RCC 7860 (cell line): ENCODE measurements at regions not wholly inside any gene's neighbourhood (a gene's known extent, or its start where the extent isn't known, plus 50 kb on each side); places are given as distances from the start of the nearest gene placed in this dataset.
"Not testable (repeated sequence)": the region's sequence is repeated elsewhere in the genome, so short reads cannot be mapped to it uniquely, and the experiment has no call there.

Source experiments
- DNase-seq: peaks from one replicate; pipeline ENCODE4 v3.0.0-alpha.2; 2015; ENCODE audit warnings: low spot score
- FAIRE-seq: peaks from 2 replicates; lab custom pipeline; 2012; peaks lifted over from hg19 to GRCh38; lab: Jason Lieb, UNC

- DNase-seq (no peak), FAIRE-seq (no peak)
These were observed 1095.4 kb upstream of the PCDH20 start for GRCh38 chr13:62510906-62511655.

DNA sequence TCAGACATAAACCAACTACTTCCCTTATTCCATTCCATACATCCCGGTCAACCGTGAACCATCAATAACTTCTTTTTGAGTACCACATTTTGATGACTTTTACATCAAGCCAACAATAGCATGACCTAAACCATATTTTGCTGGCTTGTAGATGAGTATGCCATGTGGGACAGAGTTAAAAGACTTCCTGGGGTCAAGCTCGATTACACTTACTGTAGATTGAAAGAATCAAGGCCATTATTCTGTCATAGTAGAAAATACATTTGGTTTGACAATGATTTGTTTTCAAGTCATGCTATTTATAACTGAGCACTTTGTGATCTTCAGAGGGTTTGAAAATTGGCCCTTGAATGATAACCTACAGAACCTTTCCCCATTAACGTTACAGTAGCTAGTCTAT lies 1086.9 kb upstream of the PCDH20 start:
- no peak for DNase-seq
- FAIRE-seq, result no peak

DNA sequence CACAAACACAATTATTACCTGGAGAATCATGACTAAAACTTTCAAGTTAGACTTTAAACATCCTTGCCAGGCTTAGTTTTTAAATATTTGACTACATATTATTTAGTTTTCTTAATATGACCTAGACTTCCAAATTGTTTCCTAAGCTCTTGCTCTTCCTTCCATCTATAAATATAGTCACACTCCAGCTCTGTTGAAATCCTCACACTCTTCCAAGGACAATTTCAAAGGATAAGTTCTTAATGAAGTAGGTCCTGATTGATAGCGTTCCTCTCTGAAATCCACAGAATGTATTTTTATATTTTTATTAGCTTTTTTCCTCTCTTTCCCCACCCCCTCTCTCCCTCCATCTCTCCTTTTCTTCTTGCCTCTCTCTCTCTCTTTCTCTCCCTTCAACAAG lies 1074.1 kb upstream of the PCDH20 start:
- FAIRE-seq, result no peak
- no peak for DNase-seq

GRCh38 chr13:62483774-62484173 lies 1068.1 kb upstream of the PCDH20 start:
- DNase-seq (no peak), FAIRE-seq (no peak)

DNA sequence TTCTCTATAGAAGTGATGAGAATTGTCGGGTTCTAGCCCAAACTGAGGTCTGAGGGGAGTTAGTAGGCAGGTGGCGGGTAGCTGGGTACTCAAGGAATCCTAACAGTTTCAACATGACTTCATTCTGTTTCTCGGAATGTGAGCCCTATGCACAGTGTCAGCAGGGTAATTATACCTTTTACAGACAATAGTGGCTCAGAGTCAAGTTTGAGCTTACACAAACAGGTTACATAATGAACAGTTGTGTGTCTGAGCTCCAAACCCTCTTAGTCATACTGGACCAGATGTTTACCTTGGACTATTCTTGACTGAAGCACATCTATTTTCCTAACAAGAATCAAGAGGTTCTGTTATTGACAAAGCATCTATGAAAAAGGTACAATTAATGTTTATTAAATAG lies 1066.7 kb upstream of the PCDH20 start:
- no peak for FAIRE-seq

GRCh38 chr13:62473944-62474237 lies 1058.2 kb upstream of the PCDH20 start:
- DNase-seq (no peak), FAIRE-seq (no peak)

More for the DNA sequence above, 1066.7 kb upstream of the PCDH20 start:
- no peak for DNase-seq

GRCh38 chr13:62473190-62473943 lies 1057.7 kb upstream of the PCDH20 start:
- FAIRE-seq (no peak), DNase-seq (no peak)

GRCh38 chr13:62453761-62454160 lies 1038.1 kb upstream of the PCDH20 start:
- FAIRE-seq (no peak), DNase-seq (no peak)

DNA sequence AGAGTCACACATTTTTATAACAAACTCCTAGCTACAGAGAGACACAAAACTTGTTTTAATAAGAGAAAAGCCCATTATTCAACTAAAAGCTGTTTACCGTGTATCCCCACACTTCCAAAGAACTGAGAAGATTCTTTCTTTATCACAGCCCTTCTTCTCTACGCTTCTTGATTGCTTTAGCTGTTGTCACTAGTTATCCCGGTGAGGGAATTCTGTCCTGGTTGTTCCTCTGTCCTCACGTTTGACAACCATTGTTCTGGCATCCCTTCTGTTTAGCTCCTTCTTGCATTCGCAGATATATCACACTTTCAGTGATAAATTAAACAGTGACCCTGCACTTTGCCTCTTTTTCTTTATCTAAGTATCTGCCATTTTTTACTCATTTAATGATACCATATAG lies 1035.1 kb upstream of the PCDH20 start:
- FAIRE-seq (no peak), DNase-seq (no peak)

- DNase-seq, FAIRE-seq: not testable (repeated sequence)
These were observed 1032.2 kb upstream of the PCDH20 start for GRCh38 chr13:62447771-62448382.

DNA sequence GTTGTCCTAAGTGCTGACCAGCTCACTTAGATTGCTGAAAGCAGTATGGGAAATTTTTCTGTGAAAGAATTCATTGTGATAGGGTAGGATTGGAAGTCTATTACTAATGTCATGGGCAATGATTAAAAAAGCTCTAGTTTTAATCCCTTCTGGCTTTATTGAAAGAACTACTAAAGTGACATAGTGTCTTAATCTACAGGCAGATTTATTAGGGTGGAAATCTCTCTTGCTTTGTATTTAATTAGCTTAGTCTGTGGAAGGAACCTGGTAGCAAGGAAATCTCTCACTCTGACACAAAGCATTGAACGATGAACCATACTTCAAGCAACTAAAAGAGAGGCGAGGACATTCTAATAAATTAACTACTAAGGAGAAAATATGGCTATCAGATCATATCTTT lies 1029.2 kb upstream of the PCDH20 start:
- no peak for DNase-seq
- no peak for FAIRE-seq

- DNase-seq, result no peak
- no peak for FAIRE-seq
These were observed 1018.4 kb upstream of the PCDH20 start for GRCh38 chr13:62434081-62434480.

DNA sequence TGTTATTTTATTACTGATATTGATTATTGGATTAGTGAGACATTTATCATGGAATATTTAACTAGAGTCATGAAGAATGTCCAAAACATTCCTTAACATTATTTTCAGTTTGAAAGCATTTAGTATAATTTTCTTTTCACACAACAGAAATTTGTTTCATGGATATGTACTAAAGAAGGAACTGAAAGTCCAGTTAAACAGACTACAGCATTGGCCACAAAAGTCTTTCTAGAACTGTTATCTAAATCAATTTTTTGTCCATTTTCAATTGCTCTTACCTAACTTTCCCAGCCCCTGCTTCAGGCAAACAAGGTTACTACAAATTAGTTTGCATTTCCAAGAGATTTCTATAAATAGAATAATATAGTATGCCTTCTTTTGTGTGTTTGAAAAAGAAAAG lies 1018.0 kb upstream of the PCDH20 start:
- no peak for DNase-seq
- no peak for FAIRE-seq

DNA sequence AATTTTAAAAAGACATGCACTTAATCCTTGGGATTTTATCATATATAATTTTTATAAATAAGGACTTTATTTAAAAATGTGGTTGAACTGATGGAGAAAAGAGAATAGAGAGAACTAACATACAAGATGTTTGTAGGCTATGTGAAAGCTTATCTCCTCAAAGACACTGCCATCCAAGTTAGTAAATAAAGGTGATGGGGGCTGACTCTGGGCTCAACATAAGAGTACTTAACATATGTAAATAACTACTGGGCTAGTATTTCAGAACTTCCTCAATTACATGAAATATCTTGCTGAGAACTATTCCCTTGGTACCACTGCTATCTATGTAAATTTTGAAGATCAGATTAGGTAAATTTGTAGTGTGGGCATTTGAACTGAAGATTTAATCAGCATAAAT lies 1017.3 kb upstream of the PCDH20 start:
- DNase-seq, result no peak
- no peak for FAIRE-seq

DNA sequence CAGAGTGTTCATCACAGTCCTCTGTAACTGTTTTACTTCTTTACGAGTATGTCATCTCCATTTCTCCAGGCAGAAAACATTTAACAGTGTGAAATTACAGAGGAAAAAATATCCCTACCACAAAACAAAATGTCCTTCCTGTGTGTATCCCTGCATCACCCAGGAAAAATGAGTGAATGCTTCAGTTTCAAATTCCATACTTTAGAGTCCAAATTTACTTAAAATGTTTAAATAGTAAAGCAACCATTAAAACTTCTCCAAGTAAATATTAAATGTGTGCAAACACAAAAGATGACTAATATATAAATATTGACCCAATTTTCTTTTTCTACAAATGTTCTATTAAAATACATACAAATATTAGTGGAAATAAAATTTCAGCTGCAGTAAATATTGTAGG lies 1016.6 kb upstream of the PCDH20 start:
- no peak for FAIRE-seq

GRCh38 chr13:62431852-62432251 lies 1016.2 kb upstream of the PCDH20 start:
- DNase-seq, result no peak
- FAIRE-seq, result no peak

More for the DNA sequence above, 1016.6 kb upstream of the PCDH20 start:
- no peak for DNase-seq

- FAIRE-seq, result no peak
- no peak for DNase-seq
These were observed 1003.2 kb upstream of the PCDH20 start for GRCh38 chr13:62418872-62419271.

DNA sequence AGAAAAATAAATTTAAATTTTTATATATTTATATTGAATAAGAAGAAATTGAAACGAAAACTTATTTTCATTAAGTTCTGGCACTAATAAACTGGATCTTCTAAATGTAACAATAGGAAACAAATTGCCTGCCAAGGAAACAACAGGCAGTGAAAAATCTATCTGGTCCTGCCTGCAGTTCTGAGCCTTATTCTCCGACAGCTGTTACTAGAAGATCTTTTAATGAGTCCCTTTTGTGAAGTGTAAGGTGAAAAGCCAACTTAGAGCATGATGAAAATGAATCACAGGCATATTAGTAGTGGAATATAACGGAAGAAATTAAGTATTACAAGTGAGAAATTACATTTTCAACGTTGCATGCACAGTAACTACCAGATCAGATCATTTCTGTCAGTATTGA lies 1002.7 kb upstream of the PCDH20 start:
- DNase-seq, result no peak
- no peak for FAIRE-seq

GRCh38 chr13:62407871-62408270 lies 992.2 kb upstream of the PCDH20 start:
- no peak for FAIRE-seq
- DNase-seq, result no peak

DNA sequence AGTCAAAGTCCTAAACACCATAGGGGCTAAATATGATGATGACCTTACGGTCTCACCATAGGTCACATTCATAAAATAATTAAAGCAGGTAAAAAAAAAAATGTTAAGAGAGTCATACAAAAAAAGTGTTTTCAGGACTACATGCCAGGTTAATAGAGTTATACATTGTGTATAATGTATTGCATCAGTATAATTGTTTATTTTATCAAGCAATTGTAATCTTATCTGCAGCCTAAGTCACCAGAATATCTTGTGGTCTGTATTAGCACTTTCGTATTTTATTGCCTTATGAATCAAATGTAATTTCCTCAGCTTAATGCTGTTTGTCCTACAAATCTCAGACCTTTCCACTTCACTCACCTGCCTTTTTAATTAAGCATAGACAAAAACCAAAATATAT lies 972.9 kb upstream of the PCDH20 start:
- FAIRE-seq (no peak), DNase-seq (no peak)

DNA sequence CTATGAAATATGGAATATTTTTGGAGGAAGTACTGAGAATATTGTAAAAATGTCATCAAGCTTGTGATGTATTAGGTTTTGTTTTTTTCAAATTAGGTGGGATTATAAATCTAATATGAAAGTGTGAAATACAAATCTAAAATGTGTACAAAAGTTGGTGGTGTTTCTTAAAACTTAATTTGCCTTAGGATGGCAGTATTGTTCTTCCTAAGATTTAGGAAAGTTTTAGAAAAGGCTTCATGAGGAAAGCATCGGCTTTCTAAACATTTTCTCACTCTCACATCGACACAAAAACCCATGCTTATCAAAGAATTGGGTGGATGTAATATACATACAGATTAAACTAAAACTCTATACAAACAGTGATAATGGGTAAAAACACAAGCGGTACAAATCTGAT lies 972.0 kb upstream of the PCDH20 start:
- no peak for FAIRE-seq
- DNase-seq, result no peak

- not testable (repeated sequence) for DNase-seq, FAIRE-seq
These were observed 963.6 kb upstream of the PCDH20 start for GRCh38 chr13:62379241-62379640.
